K562 (cell line): ENCODE measurements at regions not wholly inside any gene's neighbourhood (a gene's known extent, or its start where the extent isn't known, plus 50 kb on each side); places are given as distances from the start of the nearest gene placed in this dataset.
A peak's percentile ranks its signal among the peaks of the same experiment; 100 is the strongest.

ENCODE experiments used
- ATAC-seq: fragments of 200-7000 bp; cut with Tn5 transposase; 3 replicates; pipeline ENCODE4 v1.9.1; 2020; ENCODE audit warnings: moderate library complexity
- BruUV-seq: library from RNA; stranded (reverse); fragments of 400-500 nt; replicated peaks from 2 replicates; lab custom pipeline; 2021; lab: Mats Ljungman, UMichigan
- CTCF ChIA-PET: fragments of 300-600 bp; formaldehyde crosslinking; extraction: SDS; loops from one replicate; lab custom pipeline; 2021; ENCODE audit warnings: low intra/inter-chr PET ratio; lab: Yijun Ruan, JAX
- POLR2A ChIA-PET: fragments of 300-600, 350-650 bp; sonication (Branson Sonifier 250); formaldehyde crosslinking; extraction: SDS; loops from one replicate; lab custom pipeline; 2021; ENCODE audit warnings: antibody characterized with exemption, inconsistent platforms; lab: Yijun Ruan, JAX
- DNase-seq, 4 experiments: peaks; one replicate each; pipeline versions ENCODE4 v3.0.0 to v3.0.0-alpha.2; 2011 to 2018; ENCODE audit warnings: low spot score in 3 of 4, mixed read lengths in 3 of 4; ENCODE audit errors: extremely low read depth in 1 of 4
- FAIRE-seq: peaks from 2 replicates; lab custom pipeline; 2011; peaks lifted over from hg19 to GRCh38; lab: Jason Lieb, UNC
- H2AFZ ChIP-seq: 2 replicates; pipeline ENCODE4 v1.6.0; 2011; ENCODE audit warnings: low read depth, low read length, control low read depth, inconsistent platforms
- H3K27ac ChIP-seq: fragments of 200-600 bp; 3 replicates; pipeline ENCODE4 v1.8.0; 2011; ENCODE audit warnings: low read depth, mild to moderate bottlenecking, control low read depth, inconsistent platforms, low read length, moderate library complexity, mixed read lengths; ENCODE audit errors: extremely low read depth
- H3K27me3 ChIP-seq, 2 experiments: fragments of 300-600 bp in 1 of 2; 2 replicates in 1 of 2; 3 replicates in 1 of 2; pipeline versions ENCODE4 v1.6.0 to v1.8.0; 2011; ENCODE audit warnings: inconsistent platforms in 2 of 2, low read length in 2 of 2, mild to moderate bottlenecking in 1 of 2, mixed read lengths in 1 of 2, moderate library complexity in 1 of 2; ENCODE audit not compliant: control insufficient read depth in 2 of 2, insufficient read depth in 2 of 2
- H3K36me3 ChIP-seq: fragments of 300-600 bp; 3 replicates; pipeline ENCODE4 v1.8.0; 2011; ENCODE audit warnings: mild to moderate bottlenecking, low read length, inconsistent platforms; ENCODE audit not compliant: control insufficient read depth, insufficient read depth
- H3K4me1 ChIP-seq, 2 experiments: fragments of 200-600 bp in 1 of 2; replicated peaks in 1 of 2; 2 replicates in 1 of 2; 3 replicates in 1 of 2; pipeline versions ENCODE4 v1.5.1 to v1.8.0; 2011; ENCODE audit warnings: inconsistent platforms in 2 of 2, low read length in 2 of 2, mild to moderate bottlenecking in 1 of 2, mixed read lengths in 1 of 2, moderate library complexity in 1 of 2; ENCODE audit not compliant: control insufficient read depth in 2 of 2, insufficient read depth in 2 of 2
- H3K4me2 ChIP-seq: 2 replicates; pipeline ENCODE4 v1.6.1; 2011; ENCODE audit warnings: low read length, control low read depth, inconsistent platforms, mixed read lengths; ENCODE audit not compliant: insufficient read depth
- H3K4me3 ChIP-seq: fragments of 200-600 bp; sonication (generic), shearing (Covaris generic); 2 replicates; pipeline ENCODE4 v1.5.1; 2016; ENCODE audit warnings: control low read depth, inconsistent platforms
- H3K79me2 ChIP-seq: fragments of 200-600 bp; 3 replicates; pipeline ENCODE4 v1.8.0; 2011; ENCODE audit warnings: low read length, inconsistent platforms; ENCODE audit not compliant: control insufficient read depth, insufficient read depth
- H3K9ac ChIP-seq, 2 experiments: 2 replicates each; pipeline versions ENCODE4 v1.6.0 to v1.6.1; 2011; ENCODE audit warnings: low read depth in 2 of 2, low read length in 2 of 2, control low read depth in 1 of 2, inconsistent platforms in 1 of 2, mild to moderate bottlenecking in 1 of 2, mixed read lengths in 1 of 2; ENCODE audit not compliant: insufficient read depth in 1 of 2
- H3K9me1 ChIP-seq: one replicate; pipeline ENCODE4 v1.6.0; 2011; ENCODE audit warnings: inconsistent platforms, mild to moderate bottlenecking, low read length, moderate library complexity; ENCODE audit not compliant: control insufficient read depth, insufficient read depth
- H3K9me3 ChIP-seq: replicated peaks from 2 replicates; pipeline ENCODE4 v1.5.1; 2011; ENCODE audit warnings: low read depth, low read length, inconsistent platforms; ENCODE audit not compliant: control insufficient read depth, insufficient read depth
- H4K20me1 ChIP-seq: replicated peaks from 2 replicates; pipeline ENCODE4 v1.6.1; 2011; ENCODE audit warnings: low read length, inconsistent platforms, mixed read lengths; ENCODE audit not compliant: control insufficient read depth, insufficient read depth
- CBFA2T2 ChIP-seq: fragments of 450-650 bp; conservative IDR thresholded peaks from 2 replicates; pipeline ENCODE4 v1.6.1; 2017; ENCODE audit warnings: mild to moderate bottlenecking
- DIDO1 ChIP-seq: fragments of 450-650 bp; IDR thresholded peaks from 2 replicates; pipeline ENCODE4 v1.6.1; 2016; ENCODE audit warnings: low read depth, missing biosample characterization, missing genetic modification characterization
- ELF1 ChIP-seq: fragments of 200-800 bp; sonication (Bioruptor generic); IDR thresholded peaks from 2 replicates; pipeline ENCODE4 v1.6.1; 2016; ENCODE audit warnings: missing genetic modification characterization, missing compliant biosample characterization
- ELF4 ChIP-seq: fragments of 450-650 bp; formaldehyde crosslinking; IDR thresholded peaks from 2 replicates; pipeline ENCODE4 v1.4.0; 2022; ENCODE audit warnings: missing genetic modification characterization
- ETV5 ChIP-seq: sonication (generic); formaldehyde crosslinking; IDR thresholded peaks from 2 replicates; pipeline ENCODE4 v1.4.0; 2020; ENCODE audit warnings: low read depth, mild to moderate bottlenecking, missing genetic modification reagents
- HSF4 ChIP-seq: fragments of 250-450 bp; sonication (Bioruptor Pico); IDR thresholded peaks from 2 replicates; pipeline ENCODE4 v2.1.2; 2022; ENCODE audit warnings: mild to moderate bottlenecking, moderate library complexity, borderline replicate concordance
- NFYB ChIP-seq: IDR thresholded peaks from 2 replicates; pipeline ENCODE4 v1.6.1; 2011; ENCODE audit warnings: mild to moderate bottlenecking, moderate library complexity; ENCODE audit not compliant: insufficient read length; ENCODE audit errors: extremely low read depth
- RAD51 ChIP-seq: fragments of 450-650 bp; IDR thresholded peaks from 2 replicates; pipeline ENCODE4 v1.7.1; 2016; ENCODE audit warnings: low read depth, mild to moderate bottlenecking, borderline replicate concordance
- RB1 ChIP-seq: fragments of 450-650 bp; IDR thresholded peaks from 2 replicates; pipeline ENCODE4 v1.6.1; 2017; ENCODE audit warnings: low read depth, mild to moderate bottlenecking
- TOE1 ChIP-seq, 2 experiments: fragments of 450-650 bp in 1 of 2; sonication (generic) in 1 of 2; formaldehyde crosslinking in 1 of 2; IDR thresholded peaks; 2 replicates each; pipeline versions ENCODE4 v1.7.1 to v1.8.0; 2016 to 2022; ENCODE audit warnings: borderline replicate concordance in 2 of 2, mild to moderate bottlenecking in 2 of 2, antibody characterized with exemption in 1 of 2, inconsistent platforms in 1 of 2, low read depth in 1 of 2, missing genetic modification reagents in 1 of 2, moderate library complexity in 1 of 2
- WGBS: fragments of 100-300 bp; shearing (Covaris generic); methylation state at CpG from one replicate; pipeline ENCODE4 v1.1.6; 2016; ENCODE audit warnings: low coverage, mixed read lengths; ENCODE audit not compliant: insufficient coverage; ENCODE audit errors: missing lambda C conversion rate; 5-methylcytosine and 5-hydroxymethylcytosine counted together
- in situ Hi-C: fragments of 300-500 bp; cut with MboI; formaldehyde crosslinking; loops from 4 replicates; pipeline ENCODE4 v1.15.0; 2018; ENCODE audit warnings: inconsistent platforms, mixed read lengths
- intact Hi-C: fragments of 100-400 bp; cut with micrococcal nuclease; formaldehyde crosslinking; loops from 2 replicates; pipeline ENCODE4 v1.14.2; 2022
- TF ChIP-seq, protein P1 (sequence below): conservative IDR thresholded peaks from 2 replicates; pipeline ENCODE4 v1.6.1; 2011; ENCODE audit warnings: low read depth, mild to moderate bottlenecking, low read length; ENCODE audit not compliant: control insufficient read depth
- TF ChIP-seq, protein P2 (sequence below): fragments of 200-800 bp; sonication (Bioruptor generic); IDR thresholded peaks from 2 replicates; pipeline ENCODE4 v1.6.1; 2017; ENCODE audit warnings: missing genetic modification characterization, missing compliant biosample characterization
- TF ChIP-seq, protein P3 (sequence below): fragments of 250-450 bp; sonication (Bioruptor Pico); IDR thresholded peaks from 2 replicates; pipeline ENCODE4 v1.4.0; 2020
- TF ChIP-seq, protein P4 (sequence below): sonication (generic); formaldehyde crosslinking; IDR thresholded peaks from 2 replicates; pipeline ENCODE4 v1.9.0; 2022; ENCODE audit warnings: mild to moderate bottlenecking, missing genetic modification reagents
- TF ChIP-seq, protein P5 (sequence below): fragments of 450-650 bp; formaldehyde crosslinking; IDR thresholded peaks from 2 replicates; pipeline ENCODE4 v1.4.0; 2020; ENCODE audit warnings: mild to moderate bottlenecking, mixed read lengths

DNA sequence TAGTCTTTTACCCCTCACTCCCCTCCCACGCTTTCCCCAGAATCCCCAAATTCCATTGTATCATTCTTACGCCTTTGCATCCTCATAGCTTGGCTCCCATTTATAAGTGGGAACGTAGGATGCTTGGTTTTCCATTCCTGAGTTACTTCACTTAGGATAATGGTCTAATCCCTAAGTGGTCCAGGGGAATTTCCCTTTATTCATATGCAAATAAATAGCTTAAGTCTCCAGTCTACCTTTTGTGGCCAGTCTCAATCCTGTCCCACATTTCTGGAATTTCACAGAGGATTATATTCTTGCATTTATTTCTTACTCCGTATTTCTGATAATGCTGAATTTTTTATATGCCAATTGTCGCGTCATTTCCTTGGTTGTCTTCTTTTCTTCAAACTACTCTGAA is 245.6 kb upstream of the DAB2 start (continued):
- TF ChIP-seq HSF4 (CRISPR knock-in tag) (no peak), DIDO1 (no peak), ETV5 (CRISPR knock-in tag) (no peak), RB1 (no peak)
- TF ChIP-seq, protein P1, sequence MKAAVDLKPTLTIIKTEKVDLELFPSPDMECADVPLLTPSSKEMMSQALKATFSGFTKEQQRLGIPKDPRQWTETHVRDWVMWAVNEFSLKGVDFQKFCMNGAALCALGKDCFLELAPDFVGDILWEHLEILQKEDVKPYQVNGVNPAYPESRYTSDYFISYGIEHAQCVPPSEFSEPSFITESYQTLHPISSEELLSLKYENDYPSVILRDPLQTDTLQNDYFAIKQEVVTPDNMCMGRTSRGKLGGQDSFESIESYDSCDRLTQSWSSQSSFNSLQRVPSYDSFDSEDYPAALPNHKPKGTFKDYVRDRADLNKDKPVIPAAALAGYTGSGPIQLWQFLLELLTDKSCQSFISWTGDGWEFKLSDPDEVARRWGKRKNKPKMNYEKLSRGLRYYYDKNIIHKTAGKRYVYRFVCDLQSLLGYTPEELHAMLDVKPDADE = no peak
- TF ChIP-seq, protein P2, sequence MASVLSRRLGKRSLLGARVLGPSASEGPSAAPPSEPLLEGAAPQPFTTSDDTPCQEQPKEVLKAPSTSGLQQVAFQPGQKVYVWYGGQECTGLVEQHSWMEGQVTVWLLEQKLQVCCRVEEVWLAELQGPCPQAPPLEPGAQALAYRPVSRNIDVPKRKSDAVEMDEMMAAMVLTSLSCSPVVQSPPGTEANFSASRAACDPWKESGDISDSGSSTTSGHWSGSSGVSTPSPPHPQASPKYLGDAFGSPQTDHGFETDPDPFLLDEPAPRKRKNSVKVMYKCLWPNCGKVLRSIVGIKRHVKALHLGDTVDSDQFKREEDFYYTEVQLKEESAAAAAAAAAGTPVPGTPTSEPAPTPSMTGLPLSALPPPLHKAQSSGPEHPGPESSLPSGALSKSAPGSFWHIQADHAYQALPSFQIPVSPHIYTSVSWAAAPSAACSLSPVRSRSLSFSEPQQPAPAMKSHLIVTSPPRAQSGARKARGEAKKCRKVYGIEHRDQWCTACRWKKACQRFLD (CRISPR knock-in tag) = no peak

DNA sequence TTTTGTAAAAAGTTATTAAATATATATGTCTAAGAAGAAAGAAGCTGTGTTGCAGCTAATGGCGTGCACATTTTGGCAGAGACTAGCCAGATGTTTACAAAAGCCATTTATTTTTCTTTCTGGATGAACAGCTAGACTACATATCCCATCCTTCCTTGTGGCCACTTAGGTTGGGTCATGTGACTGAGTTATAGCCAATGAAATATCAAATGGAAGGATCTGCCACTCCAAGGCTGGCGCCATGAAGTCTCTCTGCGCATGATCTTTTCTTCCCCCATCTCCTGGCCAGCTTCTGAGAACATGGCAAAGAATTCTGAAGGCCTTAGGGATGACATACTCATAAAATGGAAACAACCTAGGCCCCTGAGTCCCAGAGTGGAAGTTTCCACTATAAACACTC is 244.2 kb upstream of the DAB2 start:
- H4K20me1 ChIP-seq = no peaks in the 10 kb centered on the region
- intact Hi-C loops = no loop called here
- BruUV-seq = no TSS peak
- no peaks in the 10 kb centered on the region for H3K79me2 ChIP-seq
- peak in 3 of 4 experiments; percentile 15 to 27 (median 20) for DNase-seq
- ATAC-seq = peak; percentile 95
- H3K4me3 ChIP-seq = no peak overlapping the region
- no peak overlapping the region for H3K27ac ChIP-seq
- no peak overlapping the region for H3K9ac ChIP-seq
- 2% methylated on average over 3 of the region's 3 CpGs for WGBS
- H3K4me1 ChIP-seq = peaks cover 0 to 6% of the 10 kb centered on the region in 2 experiments; a peak in 2 of 5 replicates
- H2AFZ ChIP-seq = peak overlapping the region; percentile 58; the same call in 1 of the 2 replicates
- H3K4me2 ChIP-seq = no peak overlapping the region; the same call in 1 of the 2 replicates
- ChIA-PET POLR2A (no interaction called here), CTCF (no interaction called here)
- no peaks in the 10 kb centered on the region for H3K9me3 ChIP-seq
- FAIRE-seq = peak; percentile 77
- in situ Hi-C loops = no loop called here
- no peaks in the 10 kb centered on the region for H3K27me3 ChIP-seq
- no peaks in the 10 kb centered on the region for H3K36me3 ChIP-seq
- H3K9me1 ChIP-seq = no peaks in the 10 kb centered on the region
- TF ChIP-seq, protein P3, sequence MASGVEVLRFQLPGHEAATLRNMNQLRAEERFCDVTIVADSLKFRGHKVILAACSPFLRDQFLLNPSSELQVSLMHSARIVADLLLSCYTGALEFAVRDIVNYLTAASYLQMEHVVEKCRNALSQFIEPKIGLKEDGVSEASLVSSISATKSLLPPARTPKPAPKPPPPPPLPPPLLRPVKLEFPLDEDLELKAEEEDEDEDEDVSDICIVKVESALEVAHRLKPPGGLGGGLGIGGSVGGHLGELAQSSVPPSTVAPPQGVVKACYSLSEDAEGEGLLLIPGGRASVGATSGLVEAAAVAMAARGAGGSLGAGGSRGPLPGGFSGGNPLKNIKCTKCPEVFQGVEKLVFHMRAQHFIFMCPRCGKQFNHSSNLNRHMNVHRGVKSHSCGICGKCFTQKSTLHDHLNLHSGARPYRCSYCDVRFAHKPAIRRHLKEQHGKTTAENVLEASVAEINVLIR (CRISPR knock-in tag) = no peak
- TF ChIP-seq RAD51 = peak; percentile 76
- peak; percentile 56 for TF ChIP-seq NFYB
- TF ChIP-seq ELF1 = 0 out of 2 replicates have a peak, but pooled peaks have one; percentile 21
- TF ChIP-seq CBFA2T2 = 0 out of 2 replicates have a peak, but pooled peaks have one; percentile 22
- TF ChIP-seq ELF4 (CRISPR knock-in tag) = no peak
- TF ChIP-seq, protein P4, sequence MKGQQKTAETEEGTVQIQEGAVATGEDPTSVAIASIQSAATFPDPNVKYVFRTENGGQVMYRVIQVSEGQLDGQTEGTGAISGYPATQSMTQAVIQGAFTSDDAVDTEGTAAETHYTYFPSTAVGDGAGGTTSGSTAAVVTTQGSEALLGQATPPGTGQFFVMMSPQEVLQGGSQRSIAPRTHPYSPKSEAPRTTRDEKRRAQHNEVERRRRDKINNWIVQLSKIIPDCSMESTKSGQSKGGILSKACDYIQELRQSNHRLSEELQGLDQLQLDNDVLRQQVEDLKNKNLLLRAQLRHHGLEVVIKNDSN (CRISPR knock-in tag) = no peak
- TF ChIP-seq, protein P5, sequence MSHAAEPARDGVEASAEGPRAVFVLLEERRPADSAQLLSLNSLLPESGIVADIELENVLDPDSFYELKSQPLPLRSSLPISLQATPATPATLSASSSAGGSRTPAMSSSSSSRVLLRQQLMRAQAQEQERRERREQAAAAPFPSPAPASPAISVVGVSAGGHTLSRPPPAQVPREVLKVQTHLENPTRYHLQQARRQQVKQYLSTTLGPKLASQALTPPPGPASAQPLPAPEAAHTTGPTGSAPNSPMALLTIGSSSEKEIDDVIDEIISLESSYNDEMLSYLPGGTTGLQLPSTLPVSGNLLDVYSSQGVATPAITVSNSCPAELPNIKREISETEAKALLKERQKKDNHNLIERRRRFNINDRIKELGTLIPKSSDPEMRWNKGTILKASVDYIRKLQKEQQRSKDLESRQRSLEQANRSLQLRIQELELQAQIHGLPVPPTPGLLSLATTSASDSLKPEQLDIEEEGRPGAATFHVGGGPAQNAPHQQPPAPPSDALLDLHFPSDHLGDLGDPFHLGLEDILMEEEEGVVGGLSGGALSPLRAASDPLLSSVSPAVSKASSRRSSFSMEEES = peak; percentile 91
- peak; percentile 89 for TF ChIP-seq TOE1 (IDR thresholded peaks at IDR 0.05; ENCODE audit: borderline replicate concordance)
- TF ChIP-seq TOE1 (CRISPR knock-in tag; IDR thresholded peaks at IDR 0.05; ENCODE audit: borderline replicate concordance, low read depth) = no peak
